ENCODE measurements at regions not wholly inside any gene's neighbourhood (a gene's known extent, or its start where the extent isn't known, plus 50 kb on each side); places are given as distances from the start of the nearest gene placed in this dataset.
"Not testable (repeated sequence)": the region's sequence is repeated elsewhere in the genome, so short reads cannot be mapped to it uniquely, and the experiment has no call there.

GRCh38 chr1:203993256-203993655 lies 79.7 kb upstream of the SOX13 start:
- intact Hi-C loops (cut with DNase I) = loop anchor here (10.0 kb wide), 1 partner anchor 52 kb away; no protein-coding TSS in a partner anchor
- ATAC-seq (no peak), DNase-seq (ENCODE audit: missing footprints) (no peak)

DNA sequence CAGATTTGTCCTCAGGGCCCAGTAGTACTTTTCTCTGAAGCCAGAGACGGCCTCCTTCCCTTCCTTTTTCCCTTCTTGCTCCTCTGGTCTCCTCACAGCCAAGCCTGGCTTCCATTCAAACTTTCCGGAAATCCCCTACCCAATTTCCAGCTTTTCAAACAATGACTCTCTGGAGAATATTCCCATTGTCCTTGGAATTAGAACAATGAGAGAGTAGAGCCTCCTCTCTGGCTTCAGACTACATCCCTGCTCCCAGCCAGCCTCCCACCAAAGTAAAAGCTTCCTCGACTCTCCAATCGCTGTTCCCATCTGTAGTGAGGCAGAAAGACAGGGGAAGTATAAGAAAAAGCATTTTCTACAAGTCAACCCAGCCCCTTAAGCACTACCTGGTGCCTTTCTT lies 77.7 kb upstream of the SOX13 start:
- intact Hi-C loops (cut with DNase I) = loop anchor here (10.0 kb wide), 1 partner anchor 50 kb away; no protein-coding TSS in a partner anchor
- DNase-seq (ENCODE audit: missing footprints) (no peak), ATAC-seq (no peak)

DNA sequence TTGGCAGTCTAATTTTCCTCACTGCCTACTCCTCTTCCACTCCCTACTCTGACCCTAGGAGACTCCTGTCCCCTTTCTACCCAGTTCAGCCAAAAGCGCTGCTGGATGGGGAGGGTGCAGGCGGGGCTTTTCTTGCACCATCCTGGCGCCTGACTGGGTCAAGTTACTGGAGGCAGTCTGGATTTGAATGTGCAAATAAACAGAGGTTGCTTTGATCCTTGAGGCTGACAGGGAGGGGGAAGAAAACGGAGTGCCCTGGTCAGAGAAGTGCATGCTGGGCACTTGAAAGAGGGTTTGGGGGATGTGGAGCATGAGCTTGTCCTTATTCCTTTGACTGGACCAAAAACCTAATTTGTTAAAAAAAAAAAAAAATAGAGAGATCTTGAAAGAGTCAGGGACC lies 76.8 kb upstream of the SOX13 start:
- intact Hi-C loops (cut with DNase I) = loop anchor here (10.0 kb wide), 1 partner anchor 49 kb away; no protein-coding TSS in a partner anchor
- ATAC-seq = no peak
- no peak for DNase-seq (ENCODE audit: missing footprints)

- intact Hi-C loops (cut with DNase I) = loop anchor here (10.0 kb wide), 1 partner anchor 46 kb away; no protein-coding TSS in a partner anchor
- not testable (repeated sequence) for DNase-seq (ENCODE audit: missing footprints); ATAC-seq
Observed at GRCh38 chr1:203998571-203998970, 74.3 kb upstream of the SOX13 start.

- DNase-seq (ENCODE audit: missing footprints) = no peak
- intact Hi-C loops (cut with DNase I) = loop anchor here (10.0 kb wide), 1 partner anchor 45 kb away; no protein-coding TSS in a partner anchor
Observed at GRCh38 chr1:203999618-204000017, 73.3 kb upstream of the SOX13 start.

GRCh38 chr1:204001166-204001901 lies 71.6 kb upstream of the SOX13 start:
- intact Hi-C loops (cut with DNase I) = no loop called here
- ATAC-seq (no peak), DNase-seq (ENCODE audit: missing footprints) (no peak)

More at GRCh38 chr1:203999618-204000017, 73.3 kb upstream of the SOX13 start:
- no peak for ATAC-seq

GRCh38 chr1:204002614-204003013 lies 70.3 kb upstream of the SOX13 start:
- no peak for DNase-seq (ENCODE audit: missing footprints)
- ATAC-seq = no peak
- intact Hi-C loops (cut with DNase I) = no loop called here

GRCh38 chr1:204003536-204003935 lies 69.4 kb upstream of the SOX13 start:
- intact Hi-C loops (cut with DNase I) = no loop called here

GRCh38 chr1:204011426-204011825 lies 61.5 kb upstream of the SOX13 start:
- intact Hi-C loops (cut with DNase I) = no loop called here
- DNase-seq (ENCODE audit: missing footprints) = no peak
- ATAC-seq = no peak

More at GRCh38 chr1:204003536-204003935, 69.4 kb upstream of the SOX13 start:
- DNase-seq (ENCODE audit: missing footprints) (no peak), ATAC-seq (no peak)

DNA sequence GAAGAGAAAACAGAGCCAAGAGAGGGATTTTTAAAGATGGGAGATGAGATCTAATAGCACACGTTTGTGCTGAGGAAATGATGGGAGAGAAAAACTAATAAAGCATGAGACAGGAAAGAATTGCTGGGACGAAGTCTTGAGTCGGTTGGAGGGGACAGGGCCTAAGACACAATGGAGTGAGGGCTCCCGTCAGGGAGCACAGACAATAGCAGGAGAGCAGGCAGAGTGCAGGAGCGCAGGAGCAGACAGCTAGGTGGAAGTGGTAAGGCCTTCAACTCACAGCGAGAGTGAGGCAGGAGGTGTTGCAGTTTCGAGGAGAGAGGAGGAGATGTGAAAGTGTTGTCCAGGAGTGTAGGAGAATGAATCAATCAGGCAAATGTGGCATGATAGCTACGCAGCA lies 59.9 kb upstream of the SOX13 start:
- intact Hi-C loops (cut with DNase I) = no loop called here
- DNase-seq (ENCODE audit: missing footprints) (no peak), ATAC-seq (no peak)

- DNase-seq (ENCODE audit: missing footprints) (no peak), ATAC-seq (no peak)
- intact Hi-C loops (cut with DNase I) = no loop called here
Observed at GRCh38 chr1:204014336-204014735, 58.6 kb upstream of the SOX13 start.

- intact Hi-C loops (cut with DNase I); ATAC-seq; DNase-seq (ENCODE audit: missing footprints): not testable (repeated sequence)
Observed at GRCh38 chr1:204014961-204015360, 58.0 kb upstream of the SOX13 start.

DNA sequence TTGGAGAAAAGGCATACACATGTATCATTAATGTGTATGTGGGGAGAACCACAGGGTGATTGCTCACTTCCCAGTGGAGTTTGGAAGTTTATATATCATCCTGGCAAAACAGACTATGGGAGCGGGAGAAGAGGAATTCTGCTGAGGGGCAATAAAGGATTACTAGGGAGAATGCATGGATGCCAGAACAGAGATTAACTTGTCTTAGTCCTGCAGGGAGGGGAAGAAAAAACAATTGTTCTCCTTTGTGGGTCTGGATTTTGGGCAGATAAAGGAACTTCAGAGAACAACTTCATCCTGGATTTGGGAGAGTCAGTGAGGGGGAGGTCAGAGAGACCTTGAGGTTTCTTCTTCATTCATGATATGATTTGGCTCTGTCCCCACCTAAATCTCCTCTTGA lies 55.9 kb upstream of the SOX13 start:
- ATAC-seq (no peak), DNase-seq (ENCODE audit: missing footprints) (no peak)
- intact Hi-C loops (cut with DNase I) = no loop called here

- DNase-seq (ENCODE audit: missing footprints) (no peak), ATAC-seq (no peak)
Observed at GRCh38 chr1:204018460-204018859, 54.5 kb upstream of the SOX13 start.

More at GRCh38 chr1:204018460-204018859, 54.5 kb upstream of the SOX13 start:
- intact Hi-C loops (cut with DNase I) = no loop called here

All from Right ventricle myocardium inferior (tissue), 1 donor.